ENCODE measurements at regions not wholly inside any gene's neighbourhood (a gene's known extent, or its start where the extent isn't known, plus 50 kb on each side); places are given as distances from the start of the nearest gene placed in this dataset.

DNA sequence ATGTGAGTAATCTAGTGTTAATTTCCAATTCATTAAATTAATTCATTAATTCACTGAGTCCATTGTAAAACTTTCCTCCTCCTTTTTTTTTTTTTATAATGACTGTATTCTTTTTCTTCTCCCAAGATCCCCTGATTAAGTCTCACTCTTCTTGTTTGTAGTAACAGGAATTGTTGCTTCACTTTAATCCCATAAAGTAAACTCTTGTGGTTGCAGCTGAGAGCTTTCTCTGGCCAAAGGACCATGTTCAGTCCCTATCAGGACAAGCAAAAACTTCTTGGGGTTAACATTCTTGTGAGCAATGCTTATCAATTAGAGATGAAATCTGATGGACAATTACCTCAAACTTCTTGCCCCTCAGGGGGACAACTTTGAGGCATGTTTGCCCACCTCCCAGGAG is 400.2 kb upstream of the SPHKAP start:
- TF ChIP-seq POLR2A (IDR thresholded peaks at IDR 0.05; ENCODE audit: low read length) (no peak), GATA1 (IDR thresholded peaks at IDR 0.05; ENCODE audit: low read depth, low read length) (no peak)
